ENCODE measurements at regions not wholly inside any gene's neighbourhood (a gene's known extent, or its start where the extent isn't known, plus 50 kb on each side); places are given as distances from the start of the nearest gene placed in this dataset.
"Not testable (repeated sequence)": the region's sequence is repeated elsewhere in the genome, so short reads cannot be mapped to it uniquely, and the experiment has no call there.

- not testable (repeated sequence) for H3K36me3 Mint-ChIP-seq, H3K27ac Mint-ChIP-seq, H3K9me3 Mint-ChIP-seq, H3K4me3 Mint-ChIP-seq, H3K27me3 Mint-ChIP-seq, ATAC-seq
- peaks cover 17% of the 10 kb centered on the region for H3K4me1 Mint-ChIP-seq
These were observed 302.5 kb downstream of the BCL2L11 start for GRCh38 chr2:111423184-111423583.

- H3K36me3 Mint-ChIP-seq, H3K27me3 Mint-ChIP-seq, H3K27ac Mint-ChIP-seq, H3K9me3 Mint-ChIP-seq, H3K4me3 Mint-ChIP-seq, ATAC-seq: not testable (repeated sequence)
- H3K4me1 Mint-ChIP-seq: peaks cover 27% of the 10 kb centered on the region
These were observed 303.5 kb downstream of the BCL2L11 start for GRCh38 chr2:111424176-111424575.

GRCh38 chr2:111424851-111425309 is 304.2 kb downstream of the BCL2L11 start:
- ATAC-seq: peak; percentile 77
- not testable (repeated sequence) for H3K27me3 Mint-ChIP-seq, H3K36me3 Mint-ChIP-seq, H3K9me3 Mint-ChIP-seq, H3K4me3 Mint-ChIP-seq
- Mint-ChIP-seq H3K27ac (peak overlapping the region; percentile 80), H3K4me1 (peaks cover 29% of the 10 kb centered on the region)

DNA sequence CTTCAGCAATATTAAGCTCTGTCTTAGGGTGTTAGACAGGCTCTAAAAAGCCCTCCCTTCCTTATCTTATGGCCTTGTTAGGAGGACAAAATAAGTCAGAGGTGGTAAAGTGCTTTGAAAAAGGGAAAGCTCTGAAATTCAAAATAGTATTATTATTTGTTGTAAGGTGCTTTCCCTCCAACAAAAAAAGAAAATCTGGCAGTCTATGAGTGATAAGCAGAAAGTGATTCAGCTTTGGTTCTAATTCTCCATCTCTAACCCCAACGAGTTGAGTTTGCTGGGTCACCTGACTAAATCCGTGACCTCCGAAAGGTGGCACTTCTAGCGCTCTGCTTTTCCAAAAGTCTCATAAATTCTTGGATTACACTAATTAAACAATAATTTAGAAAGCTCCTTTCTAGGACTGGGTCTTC is 305.1 kb downstream of the BCL2L11 start:
- H3K9me3 Mint-ChIP-seq, H3K4me3 Mint-ChIP-seq, H3K36me3 Mint-ChIP-seq, H3K27me3 Mint-ChIP-seq: not testable (repeated sequence)
- Mint-ChIP-seq H3K27ac (peak overlapping the region; percentile 80), H3K4me1 (peaks cover 31% of the 10 kb centered on the region)
- peak; percentile 70 for ATAC-seq

DNA sequence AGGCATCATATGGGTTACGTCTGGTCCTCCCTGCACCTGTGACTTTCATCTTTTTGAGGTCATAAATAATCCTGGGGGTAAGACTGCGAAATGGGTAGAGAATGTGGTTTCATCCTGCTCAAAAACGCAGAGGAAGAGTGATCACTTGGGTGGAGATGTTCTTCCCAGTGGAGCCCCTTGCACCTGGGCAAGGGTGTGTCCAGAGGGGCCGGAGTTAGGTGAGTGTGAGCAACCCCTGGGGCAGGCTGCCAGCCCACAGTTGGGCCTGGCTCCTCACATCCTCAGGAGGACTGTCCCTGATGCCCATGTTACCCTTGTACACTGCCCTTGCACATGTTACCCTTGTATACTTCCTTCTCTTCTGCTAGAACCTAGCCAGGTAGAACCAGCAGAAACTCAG is 306.6 kb downstream of the BCL2L11 start:
- not testable (repeated sequence) for H3K4me3 Mint-ChIP-seq, H3K9me3 Mint-ChIP-seq, ATAC-seq, H3K36me3 Mint-ChIP-seq, H3K27me3 Mint-ChIP-seq
- peak overlapping the region; percentile 85 for H3K27ac Mint-ChIP-seq
- peaks cover 36% of the 10 kb centered on the region for H3K4me1 Mint-ChIP-seq

DNA sequence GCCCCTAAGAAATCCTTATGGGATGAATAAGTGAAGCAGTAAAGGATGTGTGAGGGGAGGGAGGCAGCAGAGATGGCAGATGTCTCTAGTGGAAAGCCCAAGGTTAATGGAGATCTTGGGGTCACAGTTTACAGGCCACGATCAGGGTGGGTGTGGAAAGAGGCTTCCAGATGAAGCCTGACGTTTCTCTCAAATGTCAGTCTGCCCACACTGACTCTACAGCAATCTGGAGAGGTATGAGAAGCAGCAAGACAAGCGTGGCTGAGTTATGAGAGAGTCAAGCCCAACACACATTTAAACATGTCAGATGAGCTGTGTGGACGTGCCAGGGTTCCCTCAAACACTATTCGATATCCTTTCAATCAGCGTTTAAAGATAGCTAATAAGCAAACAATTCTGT is 308.2 kb downstream of the BCL2L11 start:
- peak overlapping the region; percentile 29 for H3K4me3 Mint-ChIP-seq

GRCh38 chr2:111429353-111429752 is 308.6 kb downstream of the BCL2L11 start:
- Mint-ChIP-seq H3K4me3 (peak overlapping the region; percentile 29), H3K4me1 (peaks cover 38% of the 10 kb centered on the region), H3K27ac (peak overlapping the region; percentile 85)
- H3K36me3 Mint-ChIP-seq, H3K9me3 Mint-ChIP-seq, H3K27me3 Mint-ChIP-seq: not testable (repeated sequence)
- ATAC-seq: peak; percentile 66

More for the DNA sequence above, 308.2 kb downstream of the BCL2L11 start:
- not testable (repeated sequence) for H3K27me3 Mint-ChIP-seq, H3K36me3 Mint-ChIP-seq, H3K9me3 Mint-ChIP-seq
- ATAC-seq: peak; percentile 54
- H3K4me1 Mint-ChIP-seq: peaks cover 38% of the 10 kb centered on the region
- peak overlapping the region; percentile 85 for H3K27ac Mint-ChIP-seq

DNA sequence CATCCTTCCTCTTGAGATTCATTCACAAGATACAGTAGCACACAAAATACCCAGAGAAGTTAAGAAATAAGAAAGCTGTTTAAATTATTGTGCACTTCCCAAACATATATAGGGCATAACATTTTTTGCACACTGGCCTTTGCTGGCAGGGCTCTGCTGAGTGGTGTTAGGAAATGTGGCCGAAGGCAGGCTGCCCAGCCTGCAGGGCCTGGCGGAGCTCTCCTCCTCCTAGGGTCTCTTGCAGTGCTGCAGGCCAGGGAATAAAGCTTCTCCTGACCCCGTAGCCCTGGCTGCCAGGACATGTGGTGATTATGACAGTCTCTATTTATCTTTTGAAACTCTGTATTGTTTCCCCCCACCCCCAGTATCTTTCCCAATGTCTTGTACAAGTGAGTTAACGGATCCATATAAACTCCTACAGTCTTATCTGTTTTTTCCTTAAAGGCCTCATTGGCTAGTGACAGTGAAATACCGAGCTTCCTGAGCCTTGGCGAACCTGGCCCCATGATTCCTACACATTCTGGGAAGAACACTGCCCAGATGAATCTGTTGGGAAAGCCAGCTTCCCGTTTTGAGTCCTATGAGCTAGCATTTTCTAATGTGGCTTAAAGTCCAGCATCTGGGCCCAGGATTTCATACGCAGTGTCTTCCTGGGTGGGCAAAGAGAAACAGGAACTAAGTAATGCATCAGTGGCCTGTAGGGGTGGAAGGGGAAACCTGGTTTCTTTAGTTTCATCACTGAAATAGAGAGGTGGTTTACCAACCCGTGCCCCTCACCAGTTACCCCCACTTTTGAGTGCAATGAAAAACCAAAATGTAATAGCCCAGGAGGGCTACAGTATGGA is 310.3 kb downstream of the BCL2L11 start:
- Mint-ChIP-seq H3K4me1 (peaks cover 43% of the 10 kb centered on the region), H3K27ac (peak overlapping the region; percentile 81), H3K4me3 (peak overlapping the region; percentile 23)
- ATAC-seq: peak; percentile 82
- not testable (repeated sequence) for H3K9me3 Mint-ChIP-seq, H3K27me3 Mint-ChIP-seq, H3K36me3 Mint-ChIP-seq

DNA sequence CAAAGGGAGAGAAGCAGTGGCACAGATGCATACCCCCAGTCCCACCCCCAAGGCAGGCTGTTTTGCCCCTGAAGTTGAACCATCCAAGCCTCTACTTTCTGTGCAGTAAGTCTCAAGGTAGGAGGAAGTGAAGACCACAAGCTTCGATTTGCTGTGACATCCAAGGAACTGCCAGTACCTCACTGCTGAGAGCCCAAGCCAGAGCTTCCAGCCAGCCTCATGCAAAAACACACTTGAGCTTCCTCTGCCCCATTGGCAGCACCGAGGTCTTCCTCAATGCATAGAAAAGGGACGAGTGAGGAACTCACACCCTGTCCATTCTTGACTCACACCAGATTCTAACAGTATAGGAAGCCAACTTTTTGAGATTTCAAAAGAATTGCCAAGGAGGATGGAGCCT is 311.7 kb downstream of the BCL2L11 start:
- Mint-ChIP-seq H3K4me1 (peaks cover 39% of the 10 kb centered on the region), H3K27ac (peak overlapping the region; percentile 76)
- peak; percentile 31 for ATAC-seq
- H3K4me3 Mint-ChIP-seq, H3K36me3 Mint-ChIP-seq, H3K27me3 Mint-ChIP-seq, H3K9me3 Mint-ChIP-seq: not testable (repeated sequence)

DNA sequence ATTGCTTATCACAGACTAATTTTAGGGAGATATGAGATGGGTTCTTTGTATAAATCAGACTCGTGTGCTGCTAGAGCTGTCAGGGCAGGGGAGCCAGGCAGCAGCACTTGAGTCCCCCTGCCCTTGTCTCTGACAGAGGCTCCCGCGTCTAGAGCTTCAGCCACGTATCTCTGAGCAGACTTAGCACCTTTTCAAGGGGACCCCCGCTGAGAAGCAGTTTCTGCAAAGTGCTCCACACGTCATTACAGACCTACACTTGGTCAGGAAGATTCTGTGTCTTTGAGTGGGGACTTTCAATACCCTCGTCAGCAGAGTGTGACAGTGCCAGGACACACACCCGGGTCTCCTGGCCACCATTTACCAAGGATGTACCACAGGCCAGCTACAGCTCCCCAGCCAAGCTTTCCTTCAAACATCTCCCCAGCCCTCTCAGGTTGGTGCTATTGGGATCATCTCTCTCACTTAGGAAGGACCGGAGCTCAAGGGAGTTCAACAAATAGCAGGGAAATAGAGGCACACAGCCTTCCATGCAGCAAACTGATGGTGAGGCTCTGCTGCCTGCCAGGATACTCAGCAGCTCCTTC is 312.3 kb downstream of the BCL2L11 start:
- not testable (repeated sequence) for H3K9me3 Mint-ChIP-seq, H3K4me3 Mint-ChIP-seq, H3K27me3 Mint-ChIP-seq, H3K27ac Mint-ChIP-seq, H3K36me3 Mint-ChIP-seq
- peaks cover 35% of the 10 kb centered on the region for H3K4me1 Mint-ChIP-seq
- ATAC-seq: peak; percentile 25

DNA sequence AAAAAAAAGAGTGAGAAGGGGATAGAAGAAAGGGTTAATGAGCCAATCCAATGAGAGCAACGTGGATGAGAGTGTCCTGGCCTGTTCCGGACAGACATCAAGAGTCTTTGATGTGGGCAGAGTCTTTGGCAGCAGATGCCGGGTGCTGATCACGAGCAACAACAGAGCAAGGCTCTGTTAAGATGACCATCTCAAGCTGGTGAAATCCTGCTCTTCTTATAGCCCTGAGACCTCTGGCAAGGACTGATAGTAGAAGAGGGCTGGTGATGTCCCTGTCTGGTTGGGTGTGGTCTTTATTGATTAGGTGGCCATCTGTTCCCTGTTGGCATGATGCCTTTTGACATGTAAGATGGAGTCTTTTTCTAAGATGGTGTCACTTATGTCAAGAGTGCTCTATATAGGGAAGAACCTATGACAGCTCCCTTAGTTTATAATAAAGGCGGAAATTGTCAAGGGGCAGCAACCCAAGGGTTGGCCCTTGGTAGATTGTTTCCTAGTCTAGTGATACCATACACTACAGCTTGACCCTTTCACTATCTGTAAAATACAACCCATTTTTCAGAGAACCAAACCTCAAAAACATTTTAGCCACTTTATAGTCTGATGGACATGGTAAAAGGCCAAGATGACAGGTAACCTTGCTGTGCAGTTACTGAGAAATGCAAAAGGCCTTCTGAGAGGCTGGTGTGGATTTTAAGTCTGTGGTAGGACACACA is 313.3 kb downstream of the BCL2L11 start:
- not testable (repeated sequence) for H3K27ac Mint-ChIP-seq, H3K4me3 Mint-ChIP-seq, ATAC-seq, H3K9me3 Mint-ChIP-seq, H3K36me3 Mint-ChIP-seq, H3K27me3 Mint-ChIP-seq
- peaks cover 24% of the 10 kb centered on the region for H3K4me1 Mint-ChIP-seq

GRCh38 chr2:111434608-111434939 is 313.9 kb downstream of the BCL2L11 start:
- not testable (repeated sequence) for ATAC-seq, H3K36me3 Mint-ChIP-seq, H3K9me3 Mint-ChIP-seq, H3K27me3 Mint-ChIP-seq, H3K4me3 Mint-ChIP-seq, H3K27ac Mint-ChIP-seq
- H3K4me1 Mint-ChIP-seq: peaks cover 21% of the 10 kb centered on the region

- not testable (repeated sequence) for ATAC-seq, H3K27me3 Mint-ChIP-seq, H3K36me3 Mint-ChIP-seq, H3K9me3 Mint-ChIP-seq, H3K4me3 Mint-ChIP-seq
- Mint-ChIP-seq H3K27ac (peak overlapping the region; percentile 69), H3K4me1 (peaks cover 20% of the 10 kb centered on the region)
These were observed 315.0 kb downstream of the BCL2L11 start for GRCh38 chr2:111435553-111436310.

DNA sequence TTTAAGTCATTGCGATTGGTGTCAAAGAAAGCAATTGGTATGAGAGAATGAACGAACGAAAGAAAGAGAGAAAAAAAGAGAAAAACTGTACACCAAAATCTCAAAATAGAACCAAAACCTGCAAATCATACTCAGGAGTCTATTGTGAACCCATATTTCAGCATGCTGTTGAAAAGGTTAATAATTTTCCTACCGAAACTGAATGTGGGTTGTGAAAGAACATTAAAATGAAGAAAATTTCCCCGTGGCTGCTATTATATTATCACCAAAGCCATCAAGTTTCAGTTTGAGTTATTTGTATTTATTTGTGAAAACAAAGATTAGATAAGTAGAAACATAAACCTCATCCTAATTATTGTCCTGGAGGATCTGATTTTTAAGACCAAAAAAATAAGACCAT is 315.7 kb downstream of the BCL2L11 start:
- H3K9me3 Mint-ChIP-seq, H3K36me3 Mint-ChIP-seq, ATAC-seq, H3K27me3 Mint-ChIP-seq, H3K27ac Mint-ChIP-seq, H3K4me3 Mint-ChIP-seq: not testable (repeated sequence)
- H3K4me1 Mint-ChIP-seq: peaks cover 13% of the 10 kb centered on the region

- not testable (repeated sequence) for H3K27me3 Mint-ChIP-seq, H3K27ac Mint-ChIP-seq, ATAC-seq, H3K4me1 Mint-ChIP-seq, H3K4me3 Mint-ChIP-seq, H3K36me3 Mint-ChIP-seq, H3K9me3 Mint-ChIP-seq
These were observed 316.7 kb downstream of the BCL2L11 start for GRCh38 chr2:111437288-111437990.
